Smooth muscle cell (in vitro differentiated cells): ENCODE measurements at regions not wholly inside any gene's neighbourhood (a gene's known extent, or its start where the extent isn't known, plus 50 kb on each side); places are given as distances from the start of the nearest gene placed in this dataset.

ENCODE experiments used
- DNase-seq: peaks from one replicate; lab custom pipeline; 2025; ENCODE audit not compliant: unreplicated experiment; lab: John Stamatoyannopoulos, UW
- H2AFZ ChIP-seq: fragments of 200-600 bp; sonication (generic); 2 replicates; pipeline ENCODE4 v1.6.0; 2016; ENCODE audit warnings: antibody characterized with exemption, low read depth, mild to moderate bottlenecking
- H3F3A ChIP-seq: fragments of 200-600 bp; sonication (generic); 2 replicates; pipeline ENCODE4 v1.6.0; 2017; ENCODE audit warnings: antibody characterized with exemption, low read depth
- H3K27ac ChIP-seq: fragments of 200-600 bp; sonication (generic); 2 replicates; pipeline ENCODE4 v1.5.1; 2016; ENCODE audit warnings: low read depth, mild to moderate bottlenecking
- H3K27me3 ChIP-seq: fragments of 200-600 bp; sonication (generic); 2 replicates; pipeline ENCODE4 v1.6.1; 2016; ENCODE audit warnings: low read depth, mild to moderate bottlenecking
- H3K36me3 ChIP-seq: fragments of 200-600 bp; sonication (generic); 2 replicates; pipeline ENCODE4 v1.5.1; 2016; ENCODE audit warnings: low read depth
- H3K4me1 ChIP-seq: fragments of 200-600 bp; sonication (generic); 2 replicates; pipeline ENCODE4 v1.5.1; 2016; ENCODE audit warnings: low read depth
- H3K4me2 ChIP-seq: fragments of 200-600 bp; sonication (generic); 2 replicates; pipeline ENCODE4 v1.6.0; 2016; ENCODE audit warnings: mild to moderate bottlenecking
- H3K4me3 ChIP-seq: fragments of 200-600 bp; sonication (generic); 2 replicates; pipeline ENCODE4 v1.5.1; 2016; ENCODE audit warnings: mild to moderate bottlenecking
- H3K79me2 ChIP-seq: fragments of 200-600 bp; sonication (generic); 2 replicates; pipeline ENCODE4 v1.6.0; 2016; ENCODE audit warnings: low read depth, mild to moderate bottlenecking
- H3K9ac ChIP-seq: fragments of 200-600 bp; sonication (generic); 2 replicates; pipeline ENCODE4 v1.6.0; 2016; ENCODE audit warnings: low read depth
- H3K9me3 ChIP-seq: fragments of 200-600 bp; sonication (generic); replicated peaks from 2 replicates; pipeline ENCODE4 v1.5.1; 2016; ENCODE audit warnings: low read depth
- H4K20me1 ChIP-seq: fragments of 200-600 bp; sonication (generic); 2 replicates; pipeline ENCODE4 v1.6.0; 2016; ENCODE audit warnings: low read depth
- WGBS: methylation state at CpG from one replicate; pipeline ENCODE4 v1.1.7; 2016; ENCODE audit warnings: low lambda C conversion rate; 5-methylcytosine and 5-hydroxymethylcytosine counted together
- TF ChIP-seq, protein P1 (sequence below): fragments of 200-600 bp; sonication (generic); IDR thresholded peaks from 2 replicates; pipeline ENCODE4 v1.5.1; 2017; ENCODE audit warnings: borderline replicate concordance, mild to moderate bottlenecking, antibody characterized with exemption; ENCODE audit not compliant: insufficient read depth, poor library complexity, severe bottlenecking

DNA sequence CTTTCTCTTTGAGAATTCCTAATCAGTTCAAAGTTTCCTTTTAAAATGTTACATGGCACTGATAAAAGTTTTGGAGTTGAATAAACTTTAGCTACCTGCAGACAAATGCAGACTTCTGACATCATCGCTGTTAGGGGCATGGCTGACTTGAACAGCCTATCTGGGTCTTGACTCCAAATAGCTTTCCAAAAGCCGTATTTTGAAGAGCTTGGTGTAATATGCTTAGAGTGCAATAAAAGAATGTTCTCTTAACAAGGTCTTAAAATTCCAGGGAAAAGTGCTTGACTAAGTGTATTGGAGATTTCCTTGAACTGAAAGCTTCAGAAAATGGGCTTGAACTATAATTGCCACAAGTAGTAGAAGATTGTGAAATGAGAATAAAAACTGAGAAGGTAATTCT is 342.9 kb upstream of the DCC start:
- Histone ChIP-seq H3K9ac (no peak overlapping the region), H3K9me3 (no peaks in the 10 kb centered on the region), H3K4me1 (no peaks in the 10 kb centered on the region), H4K20me1 (no peaks in the 10 kb centered on the region), H3K36me3 (no peaks in the 10 kb centered on the region), H3K4me2 (no peak overlapping the region), H3K4me3 (no peak overlapping the region), H3K27ac (no peak overlapping the region), H3K79me2 (no peaks in the 10 kb centered on the region), H3F3A (no peaks in the 10 kb centered on the region), H3K27me3 (no peaks in the 10 kb centered on the region), H2AFZ (no peak overlapping the region)
- no peak for DNase-seq
- TF ChIP-seq, protein P1, sequence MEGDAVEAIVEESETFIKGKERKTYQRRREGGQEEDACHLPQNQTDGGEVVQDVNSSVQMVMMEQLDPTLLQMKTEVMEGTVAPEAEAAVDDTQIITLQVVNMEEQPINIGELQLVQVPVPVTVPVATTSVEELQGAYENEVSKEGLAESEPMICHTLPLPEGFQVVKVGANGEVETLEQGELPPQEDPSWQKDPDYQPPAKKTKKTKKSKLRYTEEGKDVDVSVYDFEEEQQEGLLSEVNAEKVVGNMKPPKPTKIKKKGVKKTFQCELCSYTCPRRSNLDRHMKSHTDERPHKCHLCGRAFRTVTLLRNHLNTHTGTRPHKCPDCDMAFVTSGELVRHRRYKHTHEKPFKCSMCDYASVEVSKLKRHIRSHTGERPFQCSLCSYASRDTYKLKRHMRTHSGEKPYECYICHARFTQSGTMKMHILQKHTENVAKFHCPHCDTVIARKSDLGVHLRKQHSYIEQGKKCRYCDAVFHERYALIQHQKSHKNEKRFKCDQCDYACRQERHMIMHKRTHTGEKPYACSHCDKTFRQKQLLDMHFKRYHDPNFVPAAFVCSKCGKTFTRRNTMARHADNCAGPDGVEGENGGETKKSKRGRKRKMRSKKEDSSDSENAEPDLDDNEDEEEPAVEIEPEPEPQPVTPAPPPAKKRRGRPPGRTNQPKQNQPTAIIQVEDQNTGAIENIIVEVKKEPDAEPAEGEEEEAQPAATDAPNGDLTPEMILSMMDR = no peak
- 77% methylated on average over 2 of the region's 2 CpGs for WGBS

GRCh38 chr18:51998066-51998465 is 341.9 kb upstream of the DCC start:
- H3K9me3 ChIP-seq = no peaks in the 10 kb centered on the region
- H3K36me3 ChIP-seq = no peaks in the 10 kb centered on the region
- WGBS = 89% methylated on average over 3 of the region's 3 CpGs
- TF ChIP-seq, protein P1 = no peak
- H3K4me3 ChIP-seq = no peak overlapping the region
- H3K4me1 ChIP-seq = no peaks in the 10 kb centered on the region
- H3K9ac ChIP-seq = no peak overlapping the region
- no peaks in the 10 kb centered on the region for H3K79me2 ChIP-seq
- H3K27me3 ChIP-seq = no peaks in the 10 kb centered on the region
- no peak overlapping the region for H3K27ac ChIP-seq
- no peak for DNase-seq
- H3F3A ChIP-seq = no peaks in the 10 kb centered on the region
- no peak overlapping the region for H3K4me2 ChIP-seq
- no peak overlapping the region for H2AFZ ChIP-seq
- no peaks in the 10 kb centered on the region for H4K20me1 ChIP-seq

DNA sequence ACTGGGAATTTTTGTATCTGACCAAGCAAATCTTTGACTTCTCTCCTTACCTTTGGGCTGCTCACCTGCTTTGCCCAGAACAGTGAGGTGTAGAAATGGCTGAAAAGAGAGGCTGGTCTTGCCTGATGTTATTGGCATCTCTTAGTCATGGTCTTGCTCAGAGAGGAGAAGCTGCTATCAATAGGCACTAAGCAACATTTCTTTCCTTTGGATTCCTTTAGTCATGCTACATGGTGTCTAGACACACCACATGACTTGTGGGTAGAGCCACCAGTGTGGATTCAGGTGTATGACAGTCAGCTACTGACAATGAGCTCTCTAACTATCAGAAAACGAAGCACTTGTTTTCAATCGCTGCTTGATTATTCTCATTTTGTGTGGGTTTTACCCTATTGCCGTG is 341.3 kb upstream of the DCC start:
- no peak for DNase-seq
- Histone ChIP-seq H3K79me2 (no peaks in the 10 kb centered on the region), H2AFZ (no peak overlapping the region), H4K20me1 (no peaks in the 10 kb centered on the region), H3K4me1 (no peaks in the 10 kb centered on the region), H3K27ac (no peak overlapping the region), H3K36me3 (no peaks in the 10 kb centered on the region), H3K9me3 (no peaks in the 10 kb centered on the region), H3K27me3 (no peaks in the 10 kb centered on the region), H3K4me3 (no peak overlapping the region), H3K4me2 (no peak overlapping the region), H3K9ac (no peak overlapping the region), H3F3A (no peaks in the 10 kb centered on the region)
- TF ChIP-seq, protein P1 = no peak
- 93% methylated on average over 3 of the region's 3 CpGs for WGBS

GRCh38 chr18:51999351-51999750 is 340.6 kb upstream of the DCC start:
- Histone ChIP-seq H3K9me3 (no peaks in the 10 kb centered on the region), H3K4me1 (no peaks in the 10 kb centered on the region), H3K79me2 (no peaks in the 10 kb centered on the region), H3K4me3 (no peak overlapping the region), H3K27ac (no peak overlapping the region), H3K36me3 (no peaks in the 10 kb centered on the region), H4K20me1 (no peaks in the 10 kb centered on the region), H3F3A (no peaks in the 10 kb centered on the region), H2AFZ (no peak overlapping the region), H3K9ac (no peak overlapping the region), H3K4me2 (no peak overlapping the region), H3K27me3 (no peaks in the 10 kb centered on the region)
- no peak for DNase-seq
- 72% methylated on average over 2 of the region's 2 CpGs for WGBS
- TF ChIP-seq, protein P1 = no peak
